ENCODE measurements at regions not wholly inside any gene's neighbourhood (a gene's known extent, or its start where the extent isn't known, plus 50 kb on each side); places are given as distances from the start of the nearest gene placed in this dataset.

GRCh38 chr3:99084826-99085225, 183.3 kb upstream of the DCBLD2 start:
- no peak for DNase-seq (ENCODE audit: low spot score)
- ChIA-PET POLR2A (ENCODE audit: low non-redundant PET) (no interaction called here), CTCF (interaction anchor here (0.7 kb wide), 1 partner anchor 61 kb away, joined by 3 read pairs; no protein-coding TSS in a partner anchor)
- H3K27ac ChIP-seq = no peak overlapping the region
- TF ChIP-seq CTCF (conservative IDR thresholded peaks at IDR 0.05; ENCODE audit: low read depth) = no peak

GRCh38 chr3:99084156-99084555, 182.7 kb upstream of the DCBLD2 start:
- no peak overlapping the region for H3K27ac ChIP-seq
- DNase-seq (ENCODE audit: low spot score) = no peak
- CTCF ChIA-PET = no interaction called here
- POLR2A ChIA-PET (ENCODE audit: low non-redundant PET) = no interaction called here
- no peak for TF ChIP-seq CTCF (conservative IDR thresholded peaks at IDR 0.05; ENCODE audit: low read depth)

- DNase-seq (ENCODE audit: low spot score) = no peak
- ChIA-PET CTCF (no interaction called here), POLR2A (ENCODE audit: low non-redundant PET) (no interaction called here)
- no peak for TF ChIP-seq CTCF (conservative IDR thresholded peaks at IDR 0.05; ENCODE audit: low read depth)
- no peak overlapping the region for H3K27ac ChIP-seq
Observed at GRCh38 chr3:99071096-99071495, 169.6 kb upstream of the DCBLD2 start.

GRCh38 chr3:99069973-99070372, 168.5 kb upstream of the DCBLD2 start:
- CTCF ChIA-PET = interaction anchor here (0.5 kb wide), 1 partner anchor 35 kb away, joined by 5 read pairs; no protein-coding TSS in a partner anchor

GRCh38 chr3:99066863-99067262, 165.4 kb upstream of the DCBLD2 start:
- DNase-seq (ENCODE audit: low spot score) = no peak
- TF ChIP-seq CTCF (conservative IDR thresholded peaks at IDR 0.05; ENCODE audit: low read depth) = no peak
- ChIA-PET POLR2A (ENCODE audit: low non-redundant PET) (no interaction called here), CTCF (no interaction called here)
- H3K27ac ChIP-seq = no peak overlapping the region

More at GRCh38 chr3:99069973-99070372, 168.5 kb upstream of the DCBLD2 start:
- POLR2A ChIA-PET (ENCODE audit: low non-redundant PET) = no interaction called here
- TF ChIP-seq CTCF (conservative IDR thresholded peaks at IDR 0.05; ENCODE audit: low read depth) = no peak
- H3K27ac ChIP-seq = no peak overlapping the region
- no peak for DNase-seq (ENCODE audit: low spot score)

GRCh38 chr3:99049164-99049563, 147.7 kb upstream of the DCBLD2 start:
- no peak overlapping the region for H3K27ac ChIP-seq
- TF ChIP-seq CTCF (conservative IDR thresholded peaks at IDR 0.05; ENCODE audit: low read depth) = no peak
- ChIA-PET POLR2A (ENCODE audit: low non-redundant PET) (no interaction called here), CTCF (no interaction called here)
- DNase-seq (ENCODE audit: low spot score) = no peak

GRCh38 chr3:99041747-99042146, 140.3 kb upstream of the DCBLD2 start:
- CTCF ChIA-PET = no interaction called here

More at GRCh38 chr3:99041747-99042146, 140.3 kb upstream of the DCBLD2 start:
- no peak overlapping the region for H3K27ac ChIP-seq
- TF ChIP-seq CTCF (conservative IDR thresholded peaks at IDR 0.05; ENCODE audit: low read depth) = no peak
- POLR2A ChIA-PET (ENCODE audit: low non-redundant PET) = no interaction called here
- DNase-seq (ENCODE audit: low spot score) = no peak

Measured in RWPE1 (cell line).